ENCODE measurements at regions not wholly inside any gene's neighbourhood (a gene's known extent, or its start where the extent isn't known, plus 50 kb on each side); places are given as distances from the start of the nearest gene placed in this dataset.

DNA sequence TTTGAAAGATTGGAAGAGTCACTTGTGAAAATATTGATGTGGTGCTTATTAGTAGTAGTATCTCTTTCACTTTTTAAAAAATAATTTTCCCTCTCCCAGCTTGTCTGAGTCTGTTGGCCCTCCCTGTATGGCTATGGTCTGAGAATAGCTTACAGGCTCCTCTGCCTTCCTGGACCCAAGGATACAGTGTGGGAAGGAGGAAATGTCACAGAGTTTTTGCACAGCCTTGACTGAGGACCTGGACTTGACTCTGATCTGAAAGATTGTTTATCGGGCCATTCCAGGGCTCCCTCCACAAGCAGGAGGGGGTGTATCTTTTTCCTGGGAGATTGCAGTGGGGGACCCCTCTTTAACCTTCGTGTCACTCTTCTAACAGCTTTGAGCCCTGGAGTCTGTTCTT lies 59.7 kb downstream of the TLNRD1 start:
- TF ChIP-seq, protein P1, sequence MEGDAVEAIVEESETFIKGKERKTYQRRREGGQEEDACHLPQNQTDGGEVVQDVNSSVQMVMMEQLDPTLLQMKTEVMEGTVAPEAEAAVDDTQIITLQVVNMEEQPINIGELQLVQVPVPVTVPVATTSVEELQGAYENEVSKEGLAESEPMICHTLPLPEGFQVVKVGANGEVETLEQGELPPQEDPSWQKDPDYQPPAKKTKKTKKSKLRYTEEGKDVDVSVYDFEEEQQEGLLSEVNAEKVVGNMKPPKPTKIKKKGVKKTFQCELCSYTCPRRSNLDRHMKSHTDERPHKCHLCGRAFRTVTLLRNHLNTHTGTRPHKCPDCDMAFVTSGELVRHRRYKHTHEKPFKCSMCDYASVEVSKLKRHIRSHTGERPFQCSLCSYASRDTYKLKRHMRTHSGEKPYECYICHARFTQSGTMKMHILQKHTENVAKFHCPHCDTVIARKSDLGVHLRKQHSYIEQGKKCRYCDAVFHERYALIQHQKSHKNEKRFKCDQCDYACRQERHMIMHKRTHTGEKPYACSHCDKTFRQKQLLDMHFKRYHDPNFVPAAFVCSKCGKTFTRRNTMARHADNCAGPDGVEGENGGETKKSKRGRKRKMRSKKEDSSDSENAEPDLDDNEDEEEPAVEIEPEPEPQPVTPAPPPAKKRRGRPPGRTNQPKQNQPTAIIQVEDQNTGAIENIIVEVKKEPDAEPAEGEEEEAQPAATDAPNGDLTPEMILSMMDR (IDR thresholded peaks at IDR 0.05): no peak
- TF ChIP-seq EP300 (IDR thresholded peaks at IDR 0.05): no peak
